GM19240 (cell line): ENCODE measurements at regions not wholly inside any gene's neighbourhood (a gene's known extent, or its start where the extent isn't known, plus 50 kb on each side); places are given as distances from the start of the nearest gene placed in this dataset.

ENCODE experiments used
- DNase-seq: peaks from one replicate; pipeline ENCODE4 v3.0.0; 2011; ENCODE audit warnings: low spot score; ENCODE audit not compliant: insufficient read length

- DNase-seq = no peak
Observed at GRCh38 chr6:63371104-63371715, 51.4 kb upstream of the LGSN start.

- DNase-seq = no peak
Observed at GRCh38 chr6:63372951-63373533, 53.3 kb upstream of the LGSN start.

GRCh38 chr6:63389191-63389844, 69.5 kb upstream of the LGSN start:
- DNase-seq = no peak

GRCh38 chr6:63391203-63391970, 71.6 kb upstream of the LGSN start:
- DNase-seq = no peak

GRCh38 chr6:63392092-63392724, 72.4 kb upstream of the LGSN start:
- no peak for DNase-seq

- DNase-seq = no peak
Observed at GRCh38 chr6:63394656-63395308, 75.0 kb upstream of the LGSN start.

- DNase-seq = no peak
Observed at GRCh38 chr6:63395381-63395780, 75.6 kb upstream of the LGSN start.

- no peak for DNase-seq
Observed at GRCh38 chr6:63403725-63404124, 83.9 kb upstream of the LGSN start.

- DNase-seq = no peak
Observed at GRCh38 chr6:63410435-63411426, 90.9 kb upstream of the LGSN start.

GRCh38 chr6:63415286-63415685, 95.5 kb upstream of the LGSN start:
- DNase-seq = no peak

- DNase-seq = no peak
Observed at GRCh38 chr6:63418741-63419140, 99.0 kb upstream of the LGSN start.

GRCh38 chr6:63424636-63425035, 104.9 kb upstream of the LGSN start:
- no peak for DNase-seq

GRCh38 chr6:63425493-63425892, 105.7 kb upstream of the LGSN start:
- DNase-seq = no peak

- DNase-seq = no peak
Observed at GRCh38 chr6:63426844-63427243, 107.1 kb upstream of the LGSN start.

GRCh38 chr6:63427951-63428350, 108.2 kb upstream of the LGSN start:
- DNase-seq = no peak

- DNase-seq = no peak
Observed at GRCh38 chr6:63430985-63431519, 111.3 kb upstream of the LGSN start.

GRCh38 chr6:63434943-63435342, 115.2 kb upstream of the LGSN start:
- DNase-seq = no peak

- DNase-seq = no peak
Observed at GRCh38 chr6:63436356-63436755, 116.6 kb upstream of the LGSN start.

- DNase-seq = no peak
Observed at GRCh38 chr6:63437058-63437457, 117.3 kb upstream of the LGSN start.

GRCh38 chr6:63440057-63440456, 120.3 kb upstream of the LGSN start:
- no peak for DNase-seq
